HepG2 (cell line): ENCODE measurements at regions not wholly inside any gene's neighbourhood (a gene's known extent, or its start where the extent isn't known, plus 50 kb on each side); places are given as distances from the start of the nearest gene placed in this dataset.

Experiments used
- ATAC-seq: fragments of 200-7000 bp; cut with Tn5 transposase; 3 replicates; pipeline ENCODE4 v1.9.1; 2020; ENCODE audit warnings: mild to moderate bottlenecking, moderate library complexity
- BruUV-seq: library from RNA; stranded (reverse); fragments of 400-500 nt; replicated peaks from 2 replicates; lab custom pipeline; 2021; lab: Mats Ljungman, UMichigan
- CTCF ChIA-PET: fragments of 300-600 bp; formaldehyde crosslinking; extraction: SDS; loops from one replicate; lab custom pipeline; 2021; ENCODE audit warnings: low total read pairs, inconsistent platforms, low intra/inter-chr PET ratio; lab: Yijun Ruan, JAX
- POLR2A ChIA-PET: fragments of 350-600 bp; sonication (Branson Sonifier 250); formaldehyde crosslinking; loops from one replicate; lab custom pipeline; 2020; ENCODE audit warnings: antibody characterized with exemption, inconsistent platforms; lab: Yijun Ruan, JAX
- DNase-seq: peaks from one replicate; pipeline ENCODE4 v3.0.0-alpha.2; 2015; ENCODE audit warnings: low spot score
- FAIRE-seq: peaks from 3 replicates; lab custom pipeline; 2011; peaks lifted over from hg19 to GRCh38; lab: Jason Lieb, UNC
- H2AFZ ChIP-seq: one replicate; pipeline ENCODE4 v1.6.1; 2011; ENCODE audit warnings: low read length, inconsistent platforms
- H3K27ac ChIP-seq: fragments of 300-600 bp; 3 replicates; pipeline ENCODE4 v1.8.0; 2011; ENCODE audit warnings: mixed run types, mild to moderate bottlenecking, mixed read lengths, low read length, inconsistent platforms; ENCODE audit not compliant: insufficient read depth; ENCODE audit errors: extremely low read length
- H3K27me3 ChIP-seq, 2 experiments: fragments of 200-600 bp in 1 of 2; 2 replicates in 1 of 2; 3 replicates in 1 of 2; pipeline versions ENCODE4 v1.6.0 to v1.8.0; 2011; ENCODE audit warnings: low read length in 2 of 2, mild to moderate bottlenecking in 2 of 2, moderate library complexity in 2 of 2, inconsistent platforms in 1 of 2; ENCODE audit not compliant: insufficient read depth in 2 of 2, control insufficient read depth in 1 of 2
- H3K36me3 ChIP-seq, 2 experiments: fragments of 200-600 bp in 1 of 2; replicated peaks in 1 of 2; 2 replicates in 1 of 2; 3 replicates in 1 of 2; pipeline versions ENCODE4 v1.5.1 to v1.8.0; 2011; ENCODE audit warnings: low read length in 2 of 2, inconsistent platforms in 1 of 2; ENCODE audit not compliant: insufficient read depth in 2 of 2, control insufficient read depth in 1 of 2
- H3K4me1 ChIP-seq: 2 replicates; pipeline ENCODE4 v1.5.1; 2012; ENCODE audit warnings: low read length, inconsistent platforms; ENCODE audit not compliant: insufficient read depth
- H3K4me2 ChIP-seq: 2 replicates; pipeline ENCODE4 v1.6.0; 2011; ENCODE audit warnings: low read depth, low read length, inconsistent platforms
- H3K4me3 ChIP-seq, 3 experiments: fragments of 200-600 bp in 1 of 3; sonication (generic), shearing (Covaris generic) in 1 of 3; replicated peaks in 1 of 3; 2 replicates each; pipeline ENCODE4 v1.5.1; 2011 to 2016; ENCODE audit warnings: low read length in 3 of 3, inconsistent platforms in 2 of 3, low read depth in 2 of 3, mild to moderate bottlenecking in 2 of 3, control low read depth in 1 of 3, mixed read lengths in 1 of 3; ENCODE audit not compliant: insufficient read depth in 1 of 3
- H3K79me2 ChIP-seq: one replicate; pipeline ENCODE4 v1.6.1; 2011; ENCODE audit warnings: low read length, inconsistent platforms; ENCODE audit not compliant: insufficient read depth
- H3K9ac ChIP-seq: 2 replicates; pipeline ENCODE4 v1.6.0; 2011; ENCODE audit warnings: mild to moderate bottlenecking, low read depth, low read length, inconsistent platforms; ENCODE audit not compliant: insufficient read depth
- H3K9me3 ChIP-seq: 2 replicates; pipeline ENCODE4 v1.5.1; 2012; ENCODE audit warnings: mild to moderate bottlenecking, low read length
- H4K20me1 ChIP-seq: 2 replicates; pipeline ENCODE4 v1.6.0; 2011; ENCODE audit warnings: inconsistent platforms, mild to moderate bottlenecking, low read length, moderate library complexity; ENCODE audit not compliant: insufficient read depth
- AGO2 ChIP-seq: fragments of 200-400 bp; formaldehyde crosslinking; optimal IDR thresholded peaks from 2 replicates; pipeline ENCODE3; 2017; ENCODE audit warnings: mild to moderate bottlenecking, low read depth, low read length, moderate library complexity
- GABPA ChIP-seq, 2 experiments: IDR thresholded peaks; 2 replicates each; pipeline ENCODE4 v1.6.1; 2011 to 2016; ENCODE audit warnings: low read depth in 2 of 2, low read length in 1 of 2, missing biosample characterization in 1 of 2, missing genetic modification characterization in 1 of 2
- HDAC6 ChIP-seq: fragments of 200-600 bp; sonication (generic); IDR thresholded peaks from 2 replicates; pipeline ENCODE4 v1.7.0; 2017; ENCODE audit warnings: mild to moderate bottlenecking, antibody characterized with exemption, low read length, low read depth
- HNF4A ChIP-seq: sonication (generic); formaldehyde crosslinking; IDR thresholded peaks from 2 replicates; pipeline ENCODE4 v1.4.0; 2020; ENCODE audit warnings: missing genetic modification reagents
- HNRNPL ChIP-seq: fragments of 200-400 bp; formaldehyde crosslinking; IDR thresholded peaks from 2 replicates; pipeline ENCODE4 v1.6.1; 2017; ENCODE audit warnings: mild to moderate bottlenecking, low read depth, low read length
- KLF11 ChIP-seq: IDR thresholded peaks from 2 replicates; pipeline ENCODE4 v1.6.1; 2016; ENCODE audit warnings: missing compliant biosample characterization
- MLX ChIP-seq: IDR thresholded peaks from 2 replicates; pipeline ENCODE4 v1.6.1; 2016
- MXD3 ChIP-seq: IDR thresholded peaks from 2 replicates; pipeline ENCODE4 v1.6.1; 2016; ENCODE audit warnings: mild to moderate bottlenecking, missing biosample characterization, missing genetic modification reagents
- RCOR2 ChIP-seq: IDR thresholded peaks from 2 replicates; pipeline ENCODE4 v1.6.1; 2016; ENCODE audit warnings: missing biosample characterization, missing genetic modification reagents
- SMAD9 ChIP-seq: sonication (generic); formaldehyde crosslinking; IDR thresholded peaks from 2 replicates; pipeline ENCODE4 v1.5.1; 2020; ENCODE audit warnings: mild to moderate bottlenecking, missing genetic modification reagents
- SP5 ChIP-seq: IDR thresholded peaks from 2 replicates; pipeline ENCODE4 v1.6.1; 2016; ENCODE audit warnings: low read depth, borderline replicate concordance
- SPEN ChIP-seq: sonication (generic); formaldehyde crosslinking; IDR thresholded peaks from 2 replicates; pipeline ENCODE4 v1.5.1; 2020; ENCODE audit warnings: low read depth, mild to moderate bottlenecking, missing genetic modification reagents
- SSRP1 ChIP-seq: IDR thresholded peaks from 2 replicates; pipeline ENCODE4 v1.6.1; 2016; ENCODE audit warnings: control low read depth
- ZNF30 ChIP-seq: sonication (generic); formaldehyde crosslinking; IDR thresholded peaks from 2 replicates; pipeline ENCODE4 v1.5.0; 2020; ENCODE audit warnings: mild to moderate bottlenecking, missing genetic modification reagents
- ZNF580 ChIP-seq: IDR thresholded peaks from 2 replicates; pipeline ENCODE4 v1.6.1; 2016; ENCODE audit warnings: low read depth, borderline replicate concordance
- ZNF75D ChIP-seq: sonication (generic); formaldehyde crosslinking; IDR thresholded peaks from 2 replicates; pipeline ENCODE4 v1.8.1; 2023; ENCODE audit warnings: missing genetic modification reagents, mild to moderate bottlenecking, borderline replicate concordance
- ZNF790 ChIP-seq: sonication (generic); formaldehyde crosslinking; IDR thresholded peaks from 2 replicates; pipeline ENCODE4 v1.8.0; 2022; ENCODE audit warnings: missing genetic modification reagents, mild to moderate bottlenecking, borderline replicate concordance
- whole genome bisulfite sequencing: methylation state at CpG from one replicate; pipeline ENCODE4 v1.1.6; 2017; ENCODE audit warnings: low lambda C conversion rate; 5-methylcytosine and 5-hydroxymethylcytosine counted together
- in situ Hi-C: cut with HindIII; loops from 2 replicates; pipeline ENCODE4 v1.10.0; 2017; ENCODE audit warnings: low pct_unique_long_range_greater_than_20kb; ENCODE audit not compliant: extremely low pct_ligation_motif_present
- intact Hi-C: fragments of 100-400 bp; cut with micrococcal nuclease; formaldehyde crosslinking; loops from one replicate; pipeline ENCODE4 v1.10.0; 2022; ENCODE audit not compliant: unreplicated experiment

- no peak for TF ChIP-seq ZNF790 (CRISPR knock-in tag)
- TF ChIP-seq SSRP1 (CRISPR knock-in tag): no peak
- no peak for TF ChIP-seq MLX (CRISPR knock-in tag)
- TF ChIP-seq, all 625 proteins: peak for 0
Measured at GRCh38 chr6:28839443-28840120, 84.2 kb downstream of the TRIM27 start (continued).

GRCh38 chr6:28841290-28841689 lies 82.5 kb downstream of the TRIM27 start:
- ChIA-PET CTCF (interaction anchor here (0.6 kb wide), 1 partner anchor 99 kb away, joined by 3 read pairs; no protein-coding TSS in a partner anchor), POLR2A (no interaction called here)
- Histone ChIP-seq H3K27me3 (peaks cover 0 to 4% of the 10 kb centered on the region in 2 experiments; a peak in 2 of 5 replicates), H3K36me3 (no peaks in the 10 kb centered on the region), H3K9me3 (no peaks in the 10 kb centered on the region), H3K79me2 (no peaks in the 10 kb centered on the region), H3K4me1 (peaks cover 11% of the 10 kb centered on the region), H3K4me3 (no peak overlapping the region), H4K20me1 (no peaks in the 10 kb centered on the region), H2AFZ (no peak overlapping the region), H3K27ac (no peak overlapping the region), H3K9ac (no peak overlapping the region), H3K4me2 (no peak overlapping the region)
- TF ChIP-seq HNRNPL (no peak), HNF4A (CRISPR knock-in tag) (no peak), ZNF580 (CRISPR knock-in tag) (no peak), AGO2 (no peak), SPEN (CRISPR knock-in tag) (no peak), GABPA (IDR thresholded peaks at IDR 0.05; ENCODE audit: low read depth, low read length) (no peak), GABPA (CRISPR knock-in tag; IDR thresholded peaks at IDR 0.05; ENCODE audit: low read depth) (no peak), MXD3 (CRISPR knock-in tag) (no peak), RCOR2 (CRISPR knock-in tag) (no peak), SP5 (CRISPR knock-in tag) (no peak), SMAD9 (CRISPR knock-in tag) (no peak), ZNF75D (CRISPR knock-in tag) (no peak), KLF11 (CRISPR knock-in tag) (no peak), ZNF30 (no peak), HDAC6 (no peak)
- 19% methylated on average over 3 of the region's 3 CpGs for WGBS
- intact Hi-C loops: no loop called here
- ATAC-seq (no peak), FAIRE-seq (peak; percentile 36), DNase-seq (no peak)
- BruUV-seq: no TSS peak
- in situ Hi-C loops: loop anchor here (25.0 kb wide), 1 partner anchor 746 kb away; the partner anchor contains the start of gene OR2H2
